Colonic mucosa (tissue), 4 donors: ENCODE measurements at regions not wholly inside any gene's neighbourhood (a gene's known extent, or its start where the extent isn't known, plus 50 kb on each side); places are given as distances from the start of the nearest gene placed in this dataset.

Experiments used
- DNase-seq: peaks from one replicate; pipeline ENCODE4 v3.0.0-alpha.2; 2020
- H3K27ac ChIP-seq: fragments of 200-600 bp; one replicate; pipeline ENCODE4 v1.8.0; 2021
- H3K27me3 ChIP-seq: fragments of 200-600 bp; one replicate; pipeline ENCODE4 v1.8.0; 2021
- H3K36me3 ChIP-seq: fragments of 200-600 bp; one replicate; pipeline ENCODE4 v1.8.0; 2021
- H3K4me1 ChIP-seq: fragments of 200-600 bp; one replicate; pipeline ENCODE4 v1.8.0; 2021; ENCODE audit warnings: mild to moderate bottlenecking
- H3K4me3 ChIP-seq: fragments of 200-600 bp; one replicate; pipeline ENCODE4 v1.8.0; 2021
- H3K9ac ChIP-seq, 2 donors: one replicate each; pipeline ENCODE4 v1.7.0; 2013; ENCODE audit warnings: control low read depth in 2 of 2, low read depth in 2 of 2, low read length in 2 of 2
- H3K9me3 ChIP-seq: fragments of 200-600 bp; one replicate; pipeline ENCODE4 v1.8.0; 2021
- CTCF ChIP-seq: fragments of 200-600 bp; IDR thresholded peaks from one replicate; pipeline ENCODE4 v1.8.0; 2022; ENCODE audit warnings: antibody characterized with exemption, mild to moderate bottlenecking
- intact Hi-C: fragments of 100-400 bp; cut with DNase I; formaldehyde crosslinking; loops from one replicate; pipeline ENCODE4 v1.14.1; 2022
- donor health status: healthy.
- donor health status: DM: no; HTN: no; CAD: no.
- donor health status: DM: no; HTN: no; CAD: no.

- intact Hi-C loops: no loop called here
- Histone ChIP-seq H3K4me3 (no peak overlapping the region), H3K36me3 (no peaks in the 10 kb centered on the region), H3K27me3 (no peaks in the 10 kb centered on the region), H3K9ac (no peak overlapping the region), H3K4me1 (no peaks in the 10 kb centered on the region), H3K9me3 (no peaks in the 10 kb centered on the region), H3K27ac (no peak overlapping the region)
- DNase-seq: no peak
- no peak for TF ChIP-seq CTCF
These were observed 973.7 kb upstream of the AGA start for GRCh38 chr4:178415925-178416324.

- Histone ChIP-seq H3K9ac (no peak overlapping the region), H3K4me3 (no peak overlapping the region), H3K9me3 (no peaks in the 10 kb centered on the region), H3K27ac (no peak overlapping the region), H3K27me3 (no peaks in the 10 kb centered on the region), H3K4me1 (no peaks in the 10 kb centered on the region), H3K36me3 (no peaks in the 10 kb centered on the region)
- intact Hi-C loops: no loop called here
- DNase-seq: no peak
- no peak for TF ChIP-seq CTCF
These were observed 981.1 kb upstream of the AGA start for GRCh38 chr4:178423366-178423765.

GRCh38 chr4:178426871-178427270 lies 984.6 kb upstream of the AGA start:
- H3K36me3 ChIP-seq: no peaks in the 10 kb centered on the region
- H3K27ac ChIP-seq: no peak overlapping the region
- H3K9ac ChIP-seq: no peak overlapping the region
- DNase-seq: no peak
- no peak for TF ChIP-seq CTCF
- H3K27me3 ChIP-seq: no peaks in the 10 kb centered on the region
- intact Hi-C loops: no loop called here
- no peak overlapping the region for H3K4me3 ChIP-seq
- no peaks in the 10 kb centered on the region for H3K9me3 ChIP-seq
- H3K4me1 ChIP-seq: no peaks in the 10 kb centered on the region

GRCh38 chr4:178427663-178428062 lies 985.4 kb upstream of the AGA start:
- Histone ChIP-seq H3K4me1 (no peaks in the 10 kb centered on the region), H3K9me3 (no peaks in the 10 kb centered on the region), H3K4me3 (no peak overlapping the region), H3K27ac (no peak overlapping the region), H3K9ac (no peak overlapping the region), H3K36me3 (no peaks in the 10 kb centered on the region), H3K27me3 (no peaks in the 10 kb centered on the region)
- TF ChIP-seq CTCF: no peak
- intact Hi-C loops: no loop called here
- no peak for DNase-seq

- DNase-seq: no peak
- no peak for TF ChIP-seq CTCF
- no peaks in the 10 kb centered on the region for H3K36me3 ChIP-seq
- H3K9me3 ChIP-seq: no peaks in the 10 kb centered on the region
- intact Hi-C loops: no loop called here
- no peaks in the 10 kb centered on the region for H3K27me3 ChIP-seq
- no peak overlapping the region for H3K4me3 ChIP-seq
- H3K27ac ChIP-seq: no peak overlapping the region
- no peak overlapping the region for H3K9ac ChIP-seq
- no peaks in the 10 kb centered on the region for H3K4me1 ChIP-seq
These were observed 1006.3 kb upstream of the AGA start for GRCh38 chr4:178448372-178449035.
